BJ (cell line): ENCODE measurements at regions not wholly inside any gene's neighbourhood (a gene's known extent, or its start where the extent isn't known, plus 50 kb on each side); places are given as distances from the start of the nearest gene placed in this dataset.
A peak's percentile ranks its signal among the peaks of the same experiment; 100 is the strongest.
"Not testable (repeated sequence)": the region's sequence is repeated elsewhere in the genome, so short reads cannot be mapped to it uniquely, and the experiment has no call there.

Experiments
- CTCF ChIA-PET: fragments of 350-600 bp; formaldehyde crosslinking; extraction: SDS; loops from one replicate; lab custom pipeline; 2021; ENCODE audit warnings: antibody characterized with exemption, inconsistent platforms; lab: Yijun Ruan, JAX
- POLR2A ChIA-PET: fragments of 300-600 bp; sonication (Branson Sonifier 250); formaldehyde crosslinking; extraction: SDS; loops from one replicate; lab custom pipeline; 2021; ENCODE audit warnings: antibody characterized with exemption; lab: Charles Lee
- DNase-seq: peaks from one replicate; pipeline ENCODE4 v3.0.0-alpha.2; 2011; ENCODE audit warnings: low read depth
- H3K27me3 ChIP-seq: 2 replicates; pipeline ENCODE4 v1.6.0; 2011; ENCODE audit warnings: low read length; ENCODE audit not compliant: control insufficient read depth, insufficient read depth
- H3K36me3 ChIP-seq: 2 replicates; pipeline ENCODE4 v1.5.1; 2011; ENCODE audit warnings: low read length; ENCODE audit not compliant: control insufficient read depth, insufficient read depth
- H3K4me3 ChIP-seq: 2 replicates; pipeline ENCODE4 v1.5.1; 2011; ENCODE audit warnings: low read depth, mild to moderate bottlenecking, control low read depth, low read length
- TF ChIP-seq, protein P1 (sequence below): IDR thresholded peaks from 2 replicates; pipeline ENCODE4 v1.5.1; 2011; ENCODE audit warnings: low read depth, mild to moderate bottlenecking, control low read depth, inconsistent platforms, low read length, moderate library complexity; ENCODE audit not compliant: insufficient read depth

DNA sequence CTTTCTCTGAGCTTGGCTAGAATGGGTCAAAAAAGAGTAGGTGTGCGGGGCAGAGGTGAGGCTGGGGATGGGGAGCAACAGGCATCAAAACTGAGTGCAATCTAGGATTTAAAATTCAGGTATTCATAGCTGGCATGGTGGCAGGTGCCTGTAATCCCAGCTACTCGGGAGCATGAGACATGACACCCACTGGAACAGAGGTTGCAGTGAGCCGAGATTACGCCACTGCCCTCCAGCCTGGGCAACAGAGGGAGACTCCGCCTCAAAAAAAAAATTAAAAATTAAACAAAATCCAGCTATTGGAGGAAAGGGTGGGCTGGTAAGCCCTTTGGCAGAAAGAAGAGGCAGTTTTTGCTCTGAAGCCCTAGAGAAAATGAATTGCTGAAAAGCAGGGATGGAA is 485.8 kb upstream of the PROK2 start:
- ChIA-PET CTCF (interaction anchor here (0.5 to 2.5 kb wide), 3 partner anchors 50 to 551 kb away, joined by 3 to 8 read pairs (median 3); no protein-coding TSS in a partner anchor), POLR2A (no interaction called here)
- TF ChIP-seq, protein P1, sequence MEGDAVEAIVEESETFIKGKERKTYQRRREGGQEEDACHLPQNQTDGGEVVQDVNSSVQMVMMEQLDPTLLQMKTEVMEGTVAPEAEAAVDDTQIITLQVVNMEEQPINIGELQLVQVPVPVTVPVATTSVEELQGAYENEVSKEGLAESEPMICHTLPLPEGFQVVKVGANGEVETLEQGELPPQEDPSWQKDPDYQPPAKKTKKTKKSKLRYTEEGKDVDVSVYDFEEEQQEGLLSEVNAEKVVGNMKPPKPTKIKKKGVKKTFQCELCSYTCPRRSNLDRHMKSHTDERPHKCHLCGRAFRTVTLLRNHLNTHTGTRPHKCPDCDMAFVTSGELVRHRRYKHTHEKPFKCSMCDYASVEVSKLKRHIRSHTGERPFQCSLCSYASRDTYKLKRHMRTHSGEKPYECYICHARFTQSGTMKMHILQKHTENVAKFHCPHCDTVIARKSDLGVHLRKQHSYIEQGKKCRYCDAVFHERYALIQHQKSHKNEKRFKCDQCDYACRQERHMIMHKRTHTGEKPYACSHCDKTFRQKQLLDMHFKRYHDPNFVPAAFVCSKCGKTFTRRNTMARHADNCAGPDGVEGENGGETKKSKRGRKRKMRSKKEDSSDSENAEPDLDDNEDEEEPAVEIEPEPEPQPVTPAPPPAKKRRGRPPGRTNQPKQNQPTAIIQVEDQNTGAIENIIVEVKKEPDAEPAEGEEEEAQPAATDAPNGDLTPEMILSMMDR, result no peak
- no peak for DNase-seq
- Histone ChIP-seq H3K27me3 (no peaks in the 10 kb centered on the region), H3K36me3 (no peaks in the 10 kb centered on the region), H3K4me3 (no peak overlapping the region)

GRCh38 chr3:72270072-72270681 is 485.2 kb upstream of the PROK2 start:
- DNase-seq, result peak; percentile 93
- TF ChIP-seq, protein P1, result no peak
- CTCF ChIA-PET, result interaction anchor here (0.6 to 2.5 kb wide), 4 partner anchors 51 to 552 kb away, joined by 3 to 8 read pairs (median 3); no protein-coding TSS in a partner anchor
- Histone ChIP-seq H3K36me3 (no peaks in the 10 kb centered on the region), H3K27me3 (no peaks in the 10 kb centered on the region), H3K4me3 (no peak overlapping the region)
- POLR2A ChIA-PET, result interaction anchor here (0.7 kb wide), 1 partner anchor 126 kb away, joined by 5 read pairs; no protein-coding TSS in a partner anchor

DNA sequence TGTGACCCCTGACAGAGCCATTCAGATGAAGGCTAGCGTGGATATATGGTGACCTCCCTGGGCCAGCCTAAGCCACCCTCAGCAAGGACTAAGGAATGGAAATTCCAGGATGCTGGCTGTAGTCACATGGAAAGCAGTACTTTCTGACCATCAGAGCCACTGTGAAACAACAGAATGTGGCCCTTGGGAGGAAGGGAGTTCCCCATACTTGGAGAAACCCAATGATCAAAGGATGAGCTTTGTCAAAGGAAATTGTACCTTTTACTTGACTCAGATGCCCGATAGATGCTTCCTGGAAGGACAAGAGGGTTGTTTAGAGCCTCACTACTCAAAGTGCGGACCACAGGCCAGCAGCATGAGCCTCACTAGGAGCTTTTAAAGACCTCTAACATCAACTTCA is 484.5 kb upstream of the PROK2 start:
- Histone ChIP-seq H3K4me3 (no peak overlapping the region), H3K27me3 (no peaks in the 10 kb centered on the region), H3K36me3 (no peaks in the 10 kb centered on the region)
- no peak for DNase-seq
- ChIA-PET POLR2A (interaction anchor here (0.7 kb wide), 1 partner anchor 127 kb away, joined by 5 read pairs; no protein-coding TSS in a partner anchor), CTCF (interaction anchor here (0.6 to 2.5 kb wide), 4 partner anchors 106 to 553 kb away, joined by 3 to 8 read pairs (median 3); no protein-coding TSS in a partner anchor)
- TF ChIP-seq, protein P1, result no peak

DNA sequence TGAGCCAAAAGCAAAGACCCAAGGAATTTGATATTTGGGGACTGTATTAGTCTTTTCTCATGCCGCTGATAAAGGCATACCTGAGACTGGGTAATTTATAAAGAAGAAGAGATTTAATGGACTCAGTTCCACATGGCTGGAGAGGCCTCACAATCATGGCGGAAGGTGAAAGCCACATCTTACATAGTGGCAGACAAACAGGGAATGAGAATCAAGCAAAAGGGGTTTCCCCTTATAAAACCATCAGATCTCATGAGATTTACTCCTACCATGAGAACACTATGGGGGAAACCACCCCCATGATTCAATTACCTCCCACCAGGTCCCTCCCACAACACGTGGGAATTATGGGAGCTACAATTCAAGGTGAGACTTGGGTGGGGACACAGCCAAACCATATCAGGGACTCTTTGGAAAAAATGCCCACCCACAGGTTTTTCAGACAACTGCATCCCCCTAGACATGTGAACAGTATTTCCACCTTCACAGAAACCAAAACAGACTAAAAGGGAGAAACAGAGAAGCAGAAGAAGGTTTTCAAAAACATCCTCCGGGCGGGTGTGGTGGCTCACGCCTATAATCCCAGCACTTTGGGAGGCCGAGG is 482.1 kb upstream of the PROK2 start:
- H3K27me3 ChIP-seq, DNase-seq, H3K36me3 ChIP-seq, POLR2A ChIA-PET, H3K4me3 ChIP-seq: not testable (repeated sequence)
- CTCF ChIA-PET, result interaction anchor here (1.3 to 4.5 kb wide), 4 partner anchors 68 to 555 kb away, joined by 4 to 24 read pairs (median 9); no protein-coding TSS in a partner anchor

GRCh38 chr3:72266016-72266370 is 481.0 kb upstream of the PROK2 start:
- POLR2A ChIA-PET, result no interaction called here
- H3K27me3 ChIP-seq, result peaks cover 6% of the 10 kb centered on the region
- CTCF ChIA-PET, result interaction anchor here (0.7 to 4.5 kb wide), 16 partner anchors 28 to 557 kb away, joined by 3 to 24 read pairs (median 3); no protein-coding TSS in a partner anchor
- TF ChIP-seq, protein P1, result no peak
- no peak overlapping the region for H3K4me3 ChIP-seq
- no peaks in the 10 kb centered on the region for H3K36me3 ChIP-seq
- peak; percentile 47 for DNase-seq
